SH-SY5Y (cell line): ENCODE measurements at regions not wholly inside any gene's neighbourhood (a gene's known extent, or its start where the extent isn't known, plus 50 kb on each side); places are given as distances from the start of the nearest gene placed in this dataset.

Experiments
- GATA2 ChIP-seq: IDR thresholded peaks from 2 replicates; pipeline ENCODE4 v1.6.1; 2011; ENCODE audit warnings: mild to moderate bottlenecking, low read depth, low read length
- GATA3 ChIP-seq: IDR thresholded peaks from 2 replicates; pipeline ENCODE4 v1.6.1; 2011; ENCODE audit warnings: low read depth, mild to moderate bottlenecking, low read length, moderate library complexity

GRCh38 chr10:56507033-56507432, 146.0 kb upstream of the ZWINT start:
- TF ChIP-seq GATA3, result no peak
- no peak for TF ChIP-seq GATA2
